ENCODE measurements at regions not wholly inside any gene's neighbourhood (a gene's known extent, or its start where the extent isn't known, plus 50 kb on each side); places are given as distances from the start of the nearest gene placed in this dataset.

DNA sequence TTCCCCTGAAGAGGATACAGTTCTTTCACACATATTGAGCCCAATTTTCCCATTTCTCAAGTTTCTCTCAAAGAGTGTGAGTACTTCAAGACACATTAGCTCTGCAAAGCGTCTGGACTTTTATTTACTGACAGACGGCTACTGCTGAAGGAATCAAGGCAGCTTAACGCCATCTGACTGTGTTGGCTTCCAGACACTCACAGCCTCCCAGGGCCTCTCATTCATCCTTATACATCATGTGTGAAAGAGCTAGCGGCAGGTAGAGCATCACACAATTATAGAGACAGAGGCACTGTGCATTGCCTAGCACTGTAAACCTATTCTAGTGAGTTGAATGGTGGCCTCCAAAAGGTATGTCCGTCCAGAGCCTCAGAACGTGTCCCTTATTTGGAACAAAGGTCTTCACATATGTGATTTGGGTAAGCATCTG is 284.1 kb upstream of the STT3B start:
- no peaks in the 10 kb centered on the region for H3K9me2 ChIP-seq (ENCODE audit: low read depth, low read length)
- H3K9me3 ChIP-seq (ENCODE audit: low read length) = no peaks in the 10 kb centered on the region
- no peak overlapping the region for H3K9ac ChIP-seq (ENCODE audit: low read length)
- H3K79me2 ChIP-seq (ENCODE audit: insufficient read depth, low read length) = no peaks in the 10 kb centered on the region
- no peaks in the 10 kb centered on the region for H3K4me1 ChIP-seq (ENCODE audit: insufficient read depth, low read length, severe bottlenecking)
- H2AFZ ChIP-seq (ENCODE audit: low read length) = no peak overlapping the region
- no peaks in the 10 kb centered on the region for H3F3A ChIP-seq (ENCODE audit: insufficient read depth, low read length)
- no peak overlapping the region for H3K4me3 ChIP-seq (ENCODE audit: low read depth, low read length, poor library complexity, severe bottlenecking)
- TF ChIP-seq EZH2 (IDR thresholded peaks at IDR 0.05; ENCODE audit: borderline replicate concordance, low read length) = no peak
- no peak for TF ChIP-seq CTCF (IDR thresholded peaks at IDR 0.05; ENCODE audit: low read length)
- H3K27me3 ChIP-seq (ENCODE audit: insufficient read depth, low read length) = no peaks in the 10 kb centered on the region
- H3K4me2 ChIP-seq (ENCODE audit: low read length) = no peak overlapping the region
- no peaks in the 10 kb centered on the region for H3K36me3 ChIP-seq (ENCODE audit: insufficient read depth, low read length)
- H3K27ac ChIP-seq (ENCODE audit: low read depth, low read length, poor library complexity, severe bottlenecking) = no peak overlapping the region
- H4K20me1 ChIP-seq (ENCODE audit: insufficient read depth, low read length) = no peaks in the 10 kb centered on the region

DNA sequence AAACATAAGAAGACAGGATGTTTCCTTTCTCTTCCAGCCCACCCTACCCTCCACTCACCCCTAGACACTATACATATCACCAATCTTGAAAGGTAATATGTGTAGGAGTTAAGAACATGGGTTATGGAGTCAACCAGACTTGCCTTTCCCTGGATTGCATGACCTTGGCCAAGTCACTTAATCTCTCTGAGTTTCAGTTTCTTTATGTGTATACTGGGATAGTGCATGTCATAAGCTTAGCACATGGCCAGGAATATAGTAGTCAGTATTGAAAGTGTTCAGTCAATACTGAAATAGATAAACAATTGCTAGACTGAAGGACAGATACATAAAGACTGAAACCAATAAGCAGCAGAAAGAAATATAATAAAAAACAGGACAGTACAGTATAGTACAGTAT is 283.2 kb upstream of the STT3B start:
- TF ChIP-seq EZH2 (IDR thresholded peaks at IDR 0.05; ENCODE audit: borderline replicate concordance, low read length) = no peak
- TF ChIP-seq CTCF (IDR thresholded peaks at IDR 0.05; ENCODE audit: low read length) = no peak
- H3F3A ChIP-seq (ENCODE audit: insufficient read depth, low read length) = no peaks in the 10 kb centered on the region
- H3K79me2 ChIP-seq (ENCODE audit: insufficient read depth, low read length) = no peaks in the 10 kb centered on the region
- H3K27me3 ChIP-seq (ENCODE audit: insufficient read depth, low read length) = no peaks in the 10 kb centered on the region
- H3K4me3 ChIP-seq (ENCODE audit: low read depth, low read length, poor library complexity, severe bottlenecking) = no peak overlapping the region
- H3K4me2 ChIP-seq (ENCODE audit: low read length) = no peak overlapping the region
- H3K9me2 ChIP-seq (ENCODE audit: low read depth, low read length) = no peaks in the 10 kb centered on the region
- H2AFZ ChIP-seq (ENCODE audit: low read length) = no peak overlapping the region
- H3K27ac ChIP-seq (ENCODE audit: low read depth, low read length, poor library complexity, severe bottlenecking) = no peak overlapping the region
- no peaks in the 10 kb centered on the region for H4K20me1 ChIP-seq (ENCODE audit: insufficient read depth, low read length)
- no peaks in the 10 kb centered on the region for H3K4me1 ChIP-seq (ENCODE audit: insufficient read depth, low read length, severe bottlenecking)
- no peaks in the 10 kb centered on the region for H3K9me3 ChIP-seq (ENCODE audit: low read length)
- H3K9ac ChIP-seq (ENCODE audit: low read length) = no peak overlapping the region
- H3K36me3 ChIP-seq (ENCODE audit: insufficient read depth, low read length) = no peaks in the 10 kb centered on the region

DNA sequence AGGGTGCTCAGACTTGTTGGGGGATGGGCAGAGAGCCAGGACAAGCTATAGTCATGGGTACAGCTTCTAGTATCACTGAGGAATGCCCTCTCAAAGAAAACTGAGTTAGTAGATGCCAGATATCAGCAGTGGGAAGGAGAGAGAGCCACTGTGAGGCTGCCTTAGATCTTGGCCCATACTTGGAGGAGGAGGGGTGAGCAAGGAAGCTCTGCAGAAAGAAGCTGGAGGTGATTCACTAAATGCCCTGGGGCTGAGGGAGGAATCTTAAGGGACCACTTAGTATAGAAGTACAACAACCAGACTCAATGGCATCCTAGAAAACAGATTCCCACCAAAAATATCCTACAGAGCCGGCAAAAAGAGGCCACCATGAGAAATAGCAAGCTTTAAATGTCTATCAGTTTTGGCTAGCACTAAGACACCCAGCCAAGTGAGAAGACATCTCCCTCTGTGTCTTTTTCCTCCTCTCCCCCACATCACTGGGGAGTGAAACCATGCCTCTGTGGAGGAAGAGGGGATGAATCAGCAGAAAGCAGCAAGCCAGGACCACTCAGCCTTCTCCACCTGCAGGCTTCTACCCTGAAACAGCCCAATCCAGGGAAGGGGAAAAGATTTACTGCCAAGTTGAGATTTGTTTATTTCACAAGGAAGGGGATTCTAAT is 282.5 kb upstream of the STT3B start:
- Histone ChIP-seq H3K9ac (ENCODE audit: low read length) (no peak overlapping the region), H3K4me1 (ENCODE audit: insufficient read depth, low read length, severe bottlenecking) (no peaks in the 10 kb centered on the region), H3K27me3 (ENCODE audit: insufficient read depth, low read length) (no peaks in the 10 kb centered on the region), H3K4me3 (ENCODE audit: low read depth, low read length, poor library complexity, severe bottlenecking) (no peak overlapping the region), H3F3A (ENCODE audit: insufficient read depth, low read length) (no peaks in the 10 kb centered on the region), H2AFZ (ENCODE audit: low read length) (no peak overlapping the region), H3K4me2 (ENCODE audit: low read length) (no peak overlapping the region), H3K9me2 (ENCODE audit: low read depth, low read length) (no peaks in the 10 kb centered on the region), H3K9me3 (ENCODE audit: low read length) (no peaks in the 10 kb centered on the region), H3K27ac (ENCODE audit: low read depth, low read length, poor library complexity, severe bottlenecking) (no peak overlapping the region), H4K20me1 (ENCODE audit: insufficient read depth, low read length) (no peaks in the 10 kb centered on the region), H3K79me2 (ENCODE audit: insufficient read depth, low read length) (no peaks in the 10 kb centered on the region), H3K36me3 (ENCODE audit: insufficient read depth, low read length) (no peaks in the 10 kb centered on the region)
- TF ChIP-seq EZH2 (IDR thresholded peaks at IDR 0.05; ENCODE audit: borderline replicate concordance, low read length) (no peak), CTCF (IDR thresholded peaks at IDR 0.05; ENCODE audit: low read length) (no peak)
